Endodermal cell (in vitro differentiated cells): ENCODE measurements at regions not wholly inside any gene's neighbourhood (a gene's known extent, or its start where the extent isn't known, plus 50 kb on each side); places are given as distances from the start of the nearest gene placed in this dataset.

Experiments used
- DNase-seq: peaks from one replicate; pipeline ENCODE4 v3.0.0-alpha.2; 2017
- H3K27ac ChIP-seq: 2 replicates; pipeline ENCODE4 v1.5.1; 2013; ENCODE audit warnings: mild to moderate bottlenecking, low read depth, low read length, moderate library complexity
- H3K27me3 ChIP-seq: 2 replicates; pipeline ENCODE4 v1.6.1; 2013; ENCODE audit warnings: mild to moderate bottlenecking, low read length, moderate library complexity; ENCODE audit not compliant: insufficient read depth, control insufficient read depth, poor library complexity, severe bottlenecking
- H3K36me3 ChIP-seq: 2 replicates; pipeline ENCODE4 v1.7.0; 2013; ENCODE audit warnings: mild to moderate bottlenecking, low read length, moderate library complexity; ENCODE audit not compliant: control insufficient read depth, insufficient read depth
- H3K4me1 ChIP-seq: one replicate; pipeline ENCODE4 v1.7.0; 2013; ENCODE audit warnings: low read length; ENCODE audit not compliant: control insufficient read depth, insufficient read depth
- H3K4me3 ChIP-seq: 2 replicates; pipeline ENCODE4 v1.5.1; 2013; ENCODE audit warnings: mild to moderate bottlenecking, low read length, moderate library complexity
- H3K9ac ChIP-seq: 2 replicates; pipeline ENCODE4 v1.6.1; 2013; ENCODE audit warnings: mild to moderate bottlenecking, low read length, moderate library complexity; ENCODE audit not compliant: poor library complexity, severe bottlenecking; ENCODE audit errors: extremely low read depth
- H3K9me3 ChIP-seq: 2 replicates; pipeline ENCODE4 v1.6.1; 2013; ENCODE audit warnings: mild to moderate bottlenecking, low read length, moderate library complexity; ENCODE audit not compliant: control insufficient read depth
- H3K27ac Mint-ChIP-seq: 2 replicates; pipeline ENCODE4 v1.8.0; 2020; ENCODE audit warnings: mixed read lengths
- H3K27me3 Mint-ChIP-seq: 2 replicates; pipeline ENCODE4 v1.8.0; 2021; ENCODE audit warnings: mild to moderate bottlenecking, mixed read lengths; ENCODE audit not compliant: insufficient read depth
- H3K36me3 Mint-ChIP-seq: 2 replicates; pipeline ENCODE4 v1.8.0; 2020; ENCODE audit warnings: low read depth, mixed read lengths
- H3K4me1 Mint-ChIP-seq: 2 replicates; pipeline ENCODE4 v1.8.0; 2020; ENCODE audit warnings: mixed read lengths
- H3K4me3 Mint-ChIP-seq: 2 replicates; pipeline ENCODE4 v1.8.0; 2020; ENCODE audit warnings: mild to moderate bottlenecking, moderate library complexity, mixed read lengths
- H3K9me3 Mint-ChIP-seq: 2 replicates; pipeline ENCODE4 v1.8.0; 2020; ENCODE audit warnings: mild to moderate bottlenecking, mixed read lengths
- CTCF ChIP-seq: fragments of 200-600 bp; sonication (generic); conservative IDR thresholded peaks from 2 replicates; pipeline ENCODE4 v1.5.0; 2021; ENCODE audit warnings: antibody characterized with exemption, mild to moderate bottlenecking
- WGBS, 2 experiments: methylation state at CpG; one replicate each; pipeline versions ENCODE4 v1.1.5 to v1.1.7; 2013; ENCODE audit warnings: missing lambda C conversion rate in 2 of 2, mixed read lengths in 1 of 2; ENCODE audit not compliant: insufficient coverage in 1 of 2, insufficient read length in 1 of 2; 5-methylcytosine and 5-hydroxymethylcytosine counted together

- Mint-ChIP-seq H3K36me3 (no peaks in the 10 kb centered on the region), H3K4me3 (no peak overlapping the region), H3K27ac (no peak overlapping the region), H3K4me1 (peaks cover 10% of the 10 kb centered on the region), H3K27me3 (no peaks in the 10 kb centered on the region), H3K9me3 (no peaks in the 10 kb centered on the region)
- H3K4me3 ChIP-seq, result no peak overlapping the region
- 85 to 100% methylated on average over 2 to 3 of the region's 3 CpGs for WGBS, 2 experiments
- no peaks in the 10 kb centered on the region for H3K36me3 ChIP-seq
- no peak overlapping the region for H3K9ac ChIP-seq
- H3K4me1 ChIP-seq, result no peaks in the 10 kb centered on the region
- no peaks in the 10 kb centered on the region for H3K27me3 ChIP-seq
- no peak for DNase-seq
- H3K9me3 ChIP-seq, result peaks cover 7% of the 10 kb centered on the region
- no peak for TF ChIP-seq CTCF
- no peak overlapping the region for H3K27ac ChIP-seq
Observed at GRCh38 chr4:155505321-155505720, 128.6 kb upstream of the MAP9 start.

GRCh38 chr4:155497306-155497705, 120.5 kb upstream of the MAP9 start:
- Histone ChIP-seq H3K27me3 (peaks cover 6% of the 10 kb centered on the region), H3K9ac (no peak overlapping the region), H3K36me3 (no peaks in the 10 kb centered on the region), H3K9me3 (no peaks in the 10 kb centered on the region), H3K4me1 (no peaks in the 10 kb centered on the region), H3K4me3 (no peak overlapping the region), H3K27ac (no peak overlapping the region)
- WGBS, 2 experiments, result 93 to 97% methylated on average over 4 of the region's 4 CpGs
- Mint-ChIP-seq H3K9me3 (no peaks in the 10 kb centered on the region), H3K27me3 (no peaks in the 10 kb centered on the region), H3K36me3 (no peaks in the 10 kb centered on the region), H3K4me3 (no peak overlapping the region), H3K27ac (no peak overlapping the region), H3K4me1 (peaks cover 11% of the 10 kb centered on the region)
- no peak for DNase-seq
- TF ChIP-seq CTCF, result peak; percentile 60

- peak; percentile 12 for TF ChIP-seq CTCF
- H3K27ac Mint-ChIP-seq, result no peak overlapping the region
- H3K4me1 Mint-ChIP-seq, result peaks cover 11% of the 10 kb centered on the region
- H3K9me3 Mint-ChIP-seq, result no peaks in the 10 kb centered on the region
- H3K4me1 ChIP-seq, result no peaks in the 10 kb centered on the region
- no peak for DNase-seq
- H3K27me3 Mint-ChIP-seq, result no peaks in the 10 kb centered on the region
- no peaks in the 10 kb centered on the region for H3K36me3 ChIP-seq
- H3K9ac ChIP-seq, result no peak overlapping the region
- no peaks in the 10 kb centered on the region for H3K36me3 Mint-ChIP-seq
- 87% methylated on average over 3 of the region's 3 CpGs; no CpG with 5 or more reads in 1 of the 2 experiments for WGBS, 2 experiments
- peaks cover 12% of the 10 kb centered on the region for H3K27me3 ChIP-seq
- no peak overlapping the region for H3K4me3 Mint-ChIP-seq
- no peaks in the 10 kb centered on the region for H3K9me3 ChIP-seq
- H3K4me3 ChIP-seq, result peak overlapping the region; percentile 4
- no peak overlapping the region for H3K27ac ChIP-seq
Observed at GRCh38 chr4:155496294-155496626, 119.5 kb upstream of the MAP9 start.
